ENCODE measurements at regions not wholly inside any gene's neighbourhood (a gene's known extent, or its start where the extent isn't known, plus 50 kb on each side); places are given as distances from the start of the nearest gene placed in this dataset.

GRCh38 chr20:16801919-16802651 lies 53.9 kb downstream of the OTOR start:
- H3K4me1 Mint-ChIP-seq (ENCODE audit: low read depth): no peaks in the 10 kb centered on the region
- no peaks in the 10 kb centered on the region for H3K36me3 Mint-ChIP-seq (ENCODE audit: low read depth)
- ATAC-seq (peak; percentile 44), DNase-seq (peak; percentile 71)
- POLR2A ChIA-PET: no interaction called here
- H3K27me3 Mint-ChIP-seq (ENCODE audit: low read depth): peaks cover 13% of the 10 kb centered on the region
- no peaks in the 10 kb centered on the region for H3K9me3 Mint-ChIP-seq (ENCODE audit: insufficient read depth)
- CTCF ChIA-PET: interaction anchor here (0.7 to 2.7 kb wide), 9 partner anchors 9 to 631 kb away, joined by 3 to 35 read pairs (median 3); no protein-coding TSS in a partner anchor
- H3K4me3 Mint-ChIP-seq: no peak overlapping the region
- H3K27ac Mint-ChIP-seq: no peak overlapping the region

GRCh38 chr20:16802652-16802935 lies 54.4 kb downstream of the OTOR start:
- no peak overlapping the region for H3K27ac Mint-ChIP-seq
- H3K9me3 Mint-ChIP-seq (ENCODE audit: insufficient read depth): no peaks in the 10 kb centered on the region
- H3K36me3 Mint-ChIP-seq (ENCODE audit: low read depth): no peaks in the 10 kb centered on the region
- DNase-seq: no peak
- POLR2A ChIA-PET: no interaction called here
- H3K27me3 Mint-ChIP-seq (ENCODE audit: low read depth): peaks cover 13% of the 10 kb centered on the region
- no peaks in the 10 kb centered on the region for H3K4me1 Mint-ChIP-seq (ENCODE audit: low read depth)
- CTCF ChIA-PET: interaction anchor here (0.7 to 2.7 kb wide), 6 partner anchors 13 to 630 kb away, joined by 3 to 35 read pairs (median 4); no protein-coding TSS in a partner anchor
- no peak overlapping the region for H3K4me3 Mint-ChIP-seq
- ATAC-seq: no peak

- no peak for ATAC-seq
- DNase-seq: peak; percentile 58
- ChIA-PET CTCF (interaction anchor here (0.7 to 2.9 kb wide), 9 partner anchors 9 to 629 kb away, joined by 3 to 26 read pairs (median 6); no protein-coding TSS in a partner anchor), POLR2A (no interaction called here)
- Mint-ChIP-seq H3K9me3 (ENCODE audit: insufficient read depth) (no peaks in the 10 kb centered on the region), H3K4me1 (ENCODE audit: low read depth) (no peaks in the 10 kb centered on the region), H3K4me3 (no peak overlapping the region), H3K36me3 (ENCODE audit: low read depth) (no peaks in the 10 kb centered on the region), H3K27ac (no peak overlapping the region), H3K27me3 (ENCODE audit: low read depth) (peaks cover 18% of the 10 kb centered on the region)
Observed at GRCh38 chr20:16803965-16804792, 56.0 kb downstream of the OTOR start.

- no peaks in the 10 kb centered on the region for H3K36me3 Mint-ChIP-seq (ENCODE audit: low read depth)
- POLR2A ChIA-PET: no interaction called here
- H3K4me1 Mint-ChIP-seq (ENCODE audit: low read depth): no peaks in the 10 kb centered on the region
- peaks cover 18% of the 10 kb centered on the region for H3K27me3 Mint-ChIP-seq (ENCODE audit: low read depth)
- H3K4me3 Mint-ChIP-seq: no peak overlapping the region
- no peak overlapping the region for H3K27ac Mint-ChIP-seq
- no peaks in the 10 kb centered on the region for H3K9me3 Mint-ChIP-seq (ENCODE audit: insufficient read depth)
- CTCF ChIA-PET: interaction anchor here (1.4 to 2.9 kb wide), 2 partner anchors 11 to 17 kb away, joined by 6 to 10 read pairs; no protein-coding TSS in a partner anchor
- no peak for DNase-seq
- no peak for ATAC-seq
Observed at GRCh38 chr20:16804793-16805187, 56.6 kb downstream of the OTOR start.

GRCh38 chr20:16806061-16806460 lies 57.9 kb downstream of the OTOR start:
- no peak for ATAC-seq
- Mint-ChIP-seq H3K27me3 (ENCODE audit: low read depth) (peaks cover 18% of the 10 kb centered on the region), H3K9me3 (ENCODE audit: insufficient read depth) (no peaks in the 10 kb centered on the region), H3K4me3 (no peak overlapping the region), H3K4me1 (ENCODE audit: low read depth) (no peaks in the 10 kb centered on the region), H3K27ac (no peak overlapping the region), H3K36me3 (ENCODE audit: low read depth) (no peaks in the 10 kb centered on the region)
- POLR2A ChIA-PET: no interaction called here
- CTCF ChIA-PET: interaction anchor here (2.9 kb wide), 1 partner anchor 16 kb away, joined by 10 read pairs; no protein-coding TSS in a partner anchor
- DNase-seq: no peak

- ChIA-PET CTCF (interaction anchor here (2.9 kb wide), 1 partner anchor 15 kb away, joined by 10 read pairs; no protein-coding TSS in a partner anchor), POLR2A (no interaction called here)
- Mint-ChIP-seq H3K27ac (no peak overlapping the region), H3K9me3 (ENCODE audit: insufficient read depth) (no peaks in the 10 kb centered on the region), H3K4me3 (no peak overlapping the region), H3K4me1 (ENCODE audit: low read depth) (no peaks in the 10 kb centered on the region), H3K36me3 (ENCODE audit: low read depth) (no peaks in the 10 kb centered on the region), H3K27me3 (ENCODE audit: low read depth) (peaks cover 17% of the 10 kb centered on the region)
- ATAC-seq: no peak
- no peak for DNase-seq
Observed at GRCh38 chr20:16806886-16807285, 58.7 kb downstream of the OTOR start.

GRCh38 chr20:16808796-16809195 lies 60.6 kb downstream of the OTOR start:
- H3K4me3 Mint-ChIP-seq: no peak overlapping the region
- no peaks in the 10 kb centered on the region for H3K36me3 Mint-ChIP-seq (ENCODE audit: low read depth)
- no peak for DNase-seq
- peaks cover 12% of the 10 kb centered on the region for H3K27me3 Mint-ChIP-seq (ENCODE audit: low read depth)
- no peaks in the 10 kb centered on the region for H3K9me3 Mint-ChIP-seq (ENCODE audit: insufficient read depth)
- no peak overlapping the region for H3K27ac Mint-ChIP-seq
- ATAC-seq: no peak
- POLR2A ChIA-PET: no interaction called here
- H3K4me1 Mint-ChIP-seq (ENCODE audit: low read depth): no peaks in the 10 kb centered on the region
- CTCF ChIA-PET: interaction anchor here (6.2 kb wide), 1 partner anchor 12 kb away, joined by 43 read pairs; no protein-coding TSS in a partner anchor

GRCh38 chr20:16810216-16810615 lies 62.1 kb downstream of the OTOR start:
- Mint-ChIP-seq H3K36me3 (ENCODE audit: low read depth) (no peaks in the 10 kb centered on the region), H3K4me1 (ENCODE audit: low read depth) (no peaks in the 10 kb centered on the region), H3K27me3 (ENCODE audit: low read depth) (peaks cover 10% of the 10 kb centered on the region), H3K9me3 (ENCODE audit: insufficient read depth) (no peaks in the 10 kb centered on the region), H3K27ac (no peak overlapping the region), H3K4me3 (no peak overlapping the region)
- ATAC-seq (no peak), DNase-seq (no peak)
- CTCF ChIA-PET: interaction anchor here (1.0 to 6.2 kb wide), 3 partner anchors 9 to 621 kb away, joined by 4 to 43 read pairs (median 8); no protein-coding TSS in a partner anchor
- POLR2A ChIA-PET: no interaction called here

GRCh38 chr20:16816192-16816591 lies 68.0 kb downstream of the OTOR start:
- H3K9me3 Mint-ChIP-seq (ENCODE audit: insufficient read depth): no peaks in the 10 kb centered on the region
- H3K4me3 Mint-ChIP-seq: no peak overlapping the region
- H3K27ac Mint-ChIP-seq: no peak overlapping the region
- peaks cover 8% of the 10 kb centered on the region for H3K27me3 Mint-ChIP-seq (ENCODE audit: low read depth)
- POLR2A ChIA-PET: no interaction called here
- DNase-seq (no peak), ATAC-seq (no peak)
- H3K36me3 Mint-ChIP-seq (ENCODE audit: low read depth): no peaks in the 10 kb centered on the region
- CTCF ChIA-PET: interaction anchor here (0.8 to 1.1 kb wide), 2 partner anchors 13 to 14 kb away, joined by 3 to 4 read pairs; no protein-coding TSS in a partner anchor
- no peaks in the 10 kb centered on the region for H3K4me1 Mint-ChIP-seq (ENCODE audit: low read depth)

GRCh38 chr20:16819483-16819882 lies 71.3 kb downstream of the OTOR start:
- CTCF ChIA-PET: interaction anchor here (0.6 to 3.5 kb wide), 3 partner anchors 9 to 19 kb away, joined by 3 to 43 read pairs (median 12); no protein-coding TSS in a partner anchor
- no peak for ATAC-seq
- Mint-ChIP-seq H3K36me3 (ENCODE audit: low read depth) (no peaks in the 10 kb centered on the region), H3K4me1 (ENCODE audit: low read depth) (no peaks in the 10 kb centered on the region), H3K4me3 (no peak overlapping the region), H3K27me3 (ENCODE audit: low read depth) (peaks cover 12% of the 10 kb centered on the region), H3K9me3 (ENCODE audit: insufficient read depth) (no peaks in the 10 kb centered on the region), H3K27ac (no peak overlapping the region)
- POLR2A ChIA-PET: no interaction called here
- no peak for DNase-seq

- H3K4me3 Mint-ChIP-seq: no peak overlapping the region
- H3K36me3 Mint-ChIP-seq (ENCODE audit: low read depth): no peaks in the 10 kb centered on the region
- CTCF ChIA-PET: interaction anchor here (0.7 to 3.5 kb wide), 17 partner anchors 9 to 610 kb away, joined by 3 to 43 read pairs (median 5); no protein-coding TSS in a partner anchor
- peaks cover 12% of the 10 kb centered on the region for H3K27me3 Mint-ChIP-seq (ENCODE audit: low read depth)
- no peaks in the 10 kb centered on the region for H3K4me1 Mint-ChIP-seq (ENCODE audit: low read depth)
- H3K9me3 Mint-ChIP-seq (ENCODE audit: insufficient read depth): no peaks in the 10 kb centered on the region
- no peak overlapping the region for H3K27ac Mint-ChIP-seq
- DNase-seq (peak; percentile 47), ATAC-seq (no peak)
- POLR2A ChIA-PET: no interaction called here
Observed at GRCh38 chr20:16821211-16822089, 73.3 kb downstream of the OTOR start.
